ACC112 (cell line): ENCODE measurements at regions not wholly inside any gene's neighbourhood (a gene's known extent, or its start where the extent isn't known, plus 50 kb on each side); places are given as distances from the start of the nearest gene placed in this dataset.
A peak's percentile ranks its signal among the peaks of the same experiment; 100 is the strongest.

Experiments used
- H2AFZ ChIP-seq: fragments of 200-600 bp; sonication (generic); one replicate; pipeline ENCODE4 v1.6.0; 2017; ENCODE audit warnings: antibody characterized with exemption, low read length; ENCODE audit not compliant: unreplicated experiment
- H3K27ac ChIP-seq: fragments of 200-600 bp; sonication (generic); 2 replicates; pipeline ENCODE4 v1.5.1; 2014; ENCODE audit warnings: low read depth, mild to moderate bottlenecking, antibody characterized with exemption, low read length, moderate library complexity
- H3K27me3 ChIP-seq: fragments of 200-600 bp; sonication (generic); 2 replicates; pipeline ENCODE4 v1.6.1; 2014; ENCODE audit warnings: mild to moderate bottlenecking, antibody characterized with exemption, low read length, moderate library complexity, mixed read lengths; ENCODE audit not compliant: insufficient read depth
- H3K36me3 ChIP-seq: fragments of 200-600 bp; sonication (generic); 2 replicates; pipeline ENCODE4 v1.6.1; 2016; ENCODE audit warnings: mild to moderate bottlenecking, antibody characterized with exemption, low read length, moderate library complexity, mixed read lengths; ENCODE audit not compliant: insufficient read depth
- H3K4me1 ChIP-seq: fragments of 200-600 bp; sonication (generic); one replicate; pipeline ENCODE4 v1.6.1; 2016; ENCODE audit warnings: low read length, mixed read lengths; ENCODE audit not compliant: insufficient read depth, unreplicated experiment, control insufficient read depth
- H3K4me3 ChIP-seq: fragments of 200-600 bp; sonication (generic); 2 replicates; pipeline ENCODE4 v1.5.1; 2014; ENCODE audit warnings: mild to moderate bottlenecking, low read depth, low read length
- H3K79me2 ChIP-seq: fragments of 200-600 bp; sonication (generic); one replicate; pipeline ENCODE4 v1.6.0; 2016; ENCODE audit warnings: low read length; ENCODE audit not compliant: control insufficient read depth, unreplicated experiment, insufficient read depth

GRCh38 chr5:158165647-158166046 is 306.7 kb upstream of the CLINT1 start:
- H3K4me3 ChIP-seq: no peak overlapping the region
- no peak overlapping the region for H2AFZ ChIP-seq
- no peaks in the 10 kb centered on the region for H3K36me3 ChIP-seq
- peaks cover 7% of the 10 kb centered on the region for H3K4me1 ChIP-seq
- no peaks in the 10 kb centered on the region for H3K79me2 ChIP-seq
- no peak overlapping the region for H3K27ac ChIP-seq
- H3K27me3 ChIP-seq: no peaks in the 10 kb centered on the region

- Histone ChIP-seq H3K27ac (no peak overlapping the region), H3K79me2 (no peaks in the 10 kb centered on the region), H3K4me1 (peaks cover 7% of the 10 kb centered on the region), H3K36me3 (no peaks in the 10 kb centered on the region), H3K27me3 (no peaks in the 10 kb centered on the region), H2AFZ (no peak overlapping the region), H3K4me3 (no peak overlapping the region)
Measured at GRCh38 chr5:158164296-158165047, 305.5 kb upstream of the CLINT1 start.

GRCh38 chr5:158163451-158164295 is 304.7 kb upstream of the CLINT1 start:
- no peak overlapping the region for H2AFZ ChIP-seq
- H3K27me3 ChIP-seq: no peaks in the 10 kb centered on the region
- H3K4me3 ChIP-seq: no peak overlapping the region

GRCh38 chr5:158162479-158163034 is 303.6 kb upstream of the CLINT1 start:
- H3K27ac ChIP-seq: no peak overlapping the region
- no peaks in the 10 kb centered on the region for H3K79me2 ChIP-seq
- no peak overlapping the region for H3K4me3 ChIP-seq
- no peaks in the 10 kb centered on the region for H3K36me3 ChIP-seq
- peaks cover 7% of the 10 kb centered on the region for H3K4me1 ChIP-seq
- no peaks in the 10 kb centered on the region for H3K27me3 ChIP-seq
- no peak overlapping the region for H2AFZ ChIP-seq

More at GRCh38 chr5:158163451-158164295, 304.7 kb upstream of the CLINT1 start:
- H3K36me3 ChIP-seq: no peaks in the 10 kb centered on the region
- H3K27ac ChIP-seq: no peak overlapping the region
- H3K79me2 ChIP-seq: no peaks in the 10 kb centered on the region
- peaks cover 7% of the 10 kb centered on the region for H3K4me1 ChIP-seq

- no peak overlapping the region for H2AFZ ChIP-seq
- no peaks in the 10 kb centered on the region for H3K79me2 ChIP-seq
- no peak overlapping the region for H3K4me3 ChIP-seq
- H3K36me3 ChIP-seq: no peaks in the 10 kb centered on the region
- no peaks in the 10 kb centered on the region for H3K27me3 ChIP-seq
- H3K4me1 ChIP-seq: peaks cover 7% of the 10 kb centered on the region
- H3K27ac ChIP-seq: no peak overlapping the region
Measured at GRCh38 chr5:158162026-158162425, 303.1 kb upstream of the CLINT1 start.

GRCh38 chr5:158159621-158160020 is 300.7 kb upstream of the CLINT1 start:
- no peak overlapping the region for H2AFZ ChIP-seq
- peaks cover 20% of the 10 kb centered on the region for H3K4me1 ChIP-seq
- no peaks in the 10 kb centered on the region for H3K36me3 ChIP-seq
- H3K4me3 ChIP-seq: no peak overlapping the region
- H3K79me2 ChIP-seq: no peaks in the 10 kb centered on the region
- no peak overlapping the region for H3K27ac ChIP-seq
- no peaks in the 10 kb centered on the region for H3K27me3 ChIP-seq

GRCh38 chr5:158155811-158156505 is 297.0 kb upstream of the CLINT1 start:
- H3K79me2 ChIP-seq: no peaks in the 10 kb centered on the region
- no peak overlapping the region for H3K4me3 ChIP-seq
- H3K27ac ChIP-seq: no peak overlapping the region
- peaks cover 19% of the 10 kb centered on the region for H3K4me1 ChIP-seq
- H3K27me3 ChIP-seq: no peaks in the 10 kb centered on the region
- no peak overlapping the region for H2AFZ ChIP-seq
- no peaks in the 10 kb centered on the region for H3K36me3 ChIP-seq

GRCh38 chr5:158155067-158155466 is 296.1 kb upstream of the CLINT1 start:
- Histone ChIP-seq H2AFZ (no peak overlapping the region), H3K4me1 (peaks cover 19% of the 10 kb centered on the region), H3K79me2 (no peaks in the 10 kb centered on the region), H3K36me3 (no peaks in the 10 kb centered on the region), H3K27ac (no peak overlapping the region), H3K27me3 (no peaks in the 10 kb centered on the region), H3K4me3 (no peak overlapping the region)

GRCh38 chr5:158154226-158155005 is 295.5 kb upstream of the CLINT1 start:
- Histone ChIP-seq H3K27me3 (no peaks in the 10 kb centered on the region), H3K4me3 (no peak overlapping the region), H3K4me1 (peaks cover 19% of the 10 kb centered on the region), H3K27ac (peak overlapping the region; percentile 6; the same call in 1 of the 2 replicates), H3K79me2 (no peaks in the 10 kb centered on the region), H2AFZ (no peak overlapping the region), H3K36me3 (no peaks in the 10 kb centered on the region)

- no peaks in the 10 kb centered on the region for H3K36me3 ChIP-seq
- H2AFZ ChIP-seq: no peak overlapping the region
- H3K79me2 ChIP-seq: no peaks in the 10 kb centered on the region
- H3K4me3 ChIP-seq: no peak overlapping the region
- peaks cover 19% of the 10 kb centered on the region for H3K4me1 ChIP-seq
- H3K27me3 ChIP-seq: no peaks in the 10 kb centered on the region
- no peak overlapping the region for H3K27ac ChIP-seq
Measured at GRCh38 chr5:158153508-158153907, 294.6 kb upstream of the CLINT1 start.
